DND-41 (cell line): ENCODE measurements at regions not wholly inside any gene's neighbourhood (a gene's known extent, or its start where the extent isn't known, plus 50 kb on each side); places are given as distances from the start of the nearest gene placed in this dataset.

Experiments used
- ATAC-seq: fragments of 200-7000 bp; cut with Tn5 transposase; 3 replicates; pipeline ENCODE4 v1.9.1; 2021; ENCODE audit warnings: low read depth; ENCODE audit not compliant: insufficient read depth
- DNase-seq: peaks from one replicate; pipeline ENCODE4 v3.0.0-alpha.2; 2020
- H2AFZ ChIP-seq: 2 replicates; pipeline ENCODE4 v1.6.0; 2012; ENCODE audit warnings: low read depth, low read length
- H3K27ac ChIP-seq: 2 replicates; pipeline ENCODE4 v1.5.1; 2012; ENCODE audit warnings: low read length, inconsistent platforms
- H3K27me3 ChIP-seq: fragments of 200-600 bp; sonication (generic); 2 replicates; pipeline ENCODE4 v1.6.0; 2012; ENCODE audit warnings: low read length, mild to moderate bottlenecking, inconsistent platforms; ENCODE audit not compliant: insufficient read depth, poor library complexity
- H3K36me3 ChIP-seq: 2 replicates; pipeline ENCODE4 v1.5.1; 2012; ENCODE audit warnings: low read length, inconsistent platforms; ENCODE audit not compliant: insufficient read depth
- H3K4me1 ChIP-seq: 2 replicates; pipeline ENCODE4 v1.5.1; 2012; ENCODE audit warnings: mild to moderate bottlenecking, low read length; ENCODE audit not compliant: insufficient read depth
- H3K4me2 ChIP-seq: 2 replicates; pipeline ENCODE4 v1.6.0; 2012; ENCODE audit warnings: mild to moderate bottlenecking, moderate library complexity, low read length, inconsistent platforms; ENCODE audit not compliant: insufficient read depth
- H3K4me3 ChIP-seq, 2 experiments: fragments of 200-600 bp in 1 of 2; shearing (Covaris generic) in 1 of 2; 2 replicates each; pipeline ENCODE4 v1.5.1; 2012 to 2016; ENCODE audit warnings: inconsistent platforms in 2 of 2, low read length in 2 of 2, mild to moderate bottlenecking in 2 of 2, low read depth in 1 of 2, moderate library complexity in 1 of 2
- H3K79me2 ChIP-seq: 2 replicates; pipeline ENCODE4 v1.6.0; 2012; ENCODE audit warnings: low read length, inconsistent platforms; ENCODE audit not compliant: insufficient read depth
- H3K9ac ChIP-seq: 2 replicates; pipeline ENCODE4 v1.6.0; 2012; ENCODE audit warnings: low read depth, mild to moderate bottlenecking, inconsistent platforms, low read length, moderate library complexity
- H3K9me3 ChIP-seq: 2 replicates; pipeline ENCODE4 v1.5.1; 2012; ENCODE audit warnings: low read length, moderate library complexity, mild to moderate bottlenecking, inconsistent platforms; ENCODE audit not compliant: insufficient read depth, severe bottlenecking
- H4K20me1 ChIP-seq: 2 replicates; pipeline ENCODE4 v1.6.0; 2012; ENCODE audit warnings: low read length; ENCODE audit not compliant: insufficient read depth
- CTCF ChIP-seq: IDR thresholded peaks from 2 replicates; pipeline ENCODE4 v1.5.1; 2012; ENCODE audit warnings: borderline replicate concordance, low read length, moderate library complexity, mild to moderate bottlenecking; ENCODE audit not compliant: poor library complexity, severe bottlenecking; ENCODE audit errors: extremely low read depth
- EZH2 ChIP-seq: IDR thresholded peaks from 3 replicates; pipeline ENCODE4 v1.6.1; 2012; ENCODE audit warnings: borderline replicate concordance, low read depth, mild to moderate bottlenecking, moderate library complexity, low read length, inconsistent platforms; ENCODE audit not compliant: severe bottlenecking

- ATAC-seq: no peak
- Histone ChIP-seq H4K20me1 (no peaks in the 10 kb centered on the region; the same call in 1 of the 2 replicates), H3K36me3 (no peaks in the 10 kb centered on the region), H3K79me2 (no peaks in the 10 kb centered on the region), H3K4me3 (no peak overlapping the region), H2AFZ (no peak overlapping the region), H3K4me1 (no peaks in the 10 kb centered on the region), H3K27ac (no peak overlapping the region), H3K4me2 (no peak overlapping the region), H3K27me3 (no peaks in the 10 kb centered on the region), H3K9me3 (no peaks in the 10 kb centered on the region), H3K9ac (no peak overlapping the region)
- TF ChIP-seq EZH2: no peak
- TF ChIP-seq CTCF: no peak
- DNase-seq: no peak
These were observed 166.2 kb downstream of the ACKR3 start for GRCh38 chr2:236735825-236736238.

GRCh38 chr2:236738030-236738429 lies 168.4 kb downstream of the ACKR3 start:
- Histone ChIP-seq H3K4me1 (no peaks in the 10 kb centered on the region), H4K20me1 (no peaks in the 10 kb centered on the region), H3K4me3 (no peak overlapping the region), H3K27ac (no peak overlapping the region), H3K27me3 (peaks cover 4% of the 10 kb centered on the region), H3K4me2 (no peak overlapping the region), H2AFZ (no peak overlapping the region), H3K9me3 (no peaks in the 10 kb centered on the region), H3K9ac (no peak overlapping the region), H3K36me3 (no peaks in the 10 kb centered on the region), H3K79me2 (no peaks in the 10 kb centered on the region)
- DNase-seq (no peak), ATAC-seq (no peak)
- TF ChIP-seq CTCF (no peak), EZH2 (no peak)

- ATAC-seq (no peak), DNase-seq (no peak)
- Histone ChIP-seq H3K4me3 (no peak overlapping the region), H3K4me1 (no peaks in the 10 kb centered on the region), H3K36me3 (no peaks in the 10 kb centered on the region), H3K4me2 (no peak overlapping the region), H3K27me3 (peaks cover 12% of the 10 kb centered on the region), H3K9ac (no peak overlapping the region), H3K9me3 (no peaks in the 10 kb centered on the region), H4K20me1 (no peaks in the 10 kb centered on the region), H2AFZ (no peak overlapping the region), H3K79me2 (no peaks in the 10 kb centered on the region), H3K27ac (no peak overlapping the region)
- TF ChIP-seq CTCF: no peak
- no peak for TF ChIP-seq EZH2
These were observed 169.3 kb downstream of the ACKR3 start for GRCh38 chr2:236738896-236739295.

GRCh38 chr2:236739663-236740062 lies 170.0 kb downstream of the ACKR3 start:
- Histone ChIP-seq H3K4me3 (no peak overlapping the region), H3K27me3 (peaks cover 13% of the 10 kb centered on the region), H3K79me2 (no peaks in the 10 kb centered on the region), H4K20me1 (no peaks in the 10 kb centered on the region), H3K9ac (no peak overlapping the region), H3K27ac (no peak overlapping the region), H2AFZ (no peak overlapping the region), H3K4me2 (no peak overlapping the region), H3K4me1 (no peaks in the 10 kb centered on the region), H3K36me3 (no peaks in the 10 kb centered on the region), H3K9me3 (no peaks in the 10 kb centered on the region)
- TF ChIP-seq CTCF: no peak
- no peak for TF ChIP-seq EZH2
- DNase-seq (no peak), ATAC-seq (no peak)
